ENCODE measurements at regions not wholly inside any gene's neighbourhood (a gene's known extent, or its start where the extent isn't known, plus 50 kb on each side); places are given as distances from the start of the nearest gene placed in this dataset.
"Not testable (repeated sequence)": the region's sequence is repeated elsewhere in the genome, so short reads cannot be mapped to it uniquely, and the experiment has no call there.

GRCh38 chr2:90224767-90225166, 1533.3 kb downstream of the RPIA start:
- not testable (repeated sequence) for TF ChIP-seq CTCF (conservative IDR thresholded peaks at IDR 0.05; ENCODE audit: low read depth, low read length); RFX5 (IDR thresholded peaks at IDR 0.05; ENCODE audit: low read depth, low read length); POLR2A (IDR thresholded peaks at IDR 0.05; ENCODE audit: low read depth, low read length); MAFK (IDR thresholded peaks at IDR 0.05; ENCODE audit: low read depth, low read length); NFE2L2 (IDR thresholded peaks at IDR 0.05; ENCODE audit: low read depth, low read length)
